Type B pancreatic cell (in vitro differentiated cells): ENCODE measurements at regions not wholly inside any gene's neighbourhood (a gene's known extent, or its start where the extent isn't known, plus 50 kb on each side); places are given as distances from the start of the nearest gene placed in this dataset.

Experiments used
- DNase-seq: peaks from one replicate; pipeline ENCODE4 v3.0.0; 2021; ENCODE audit warnings: mixed read lengths; ENCODE audit not compliant: unreplicated experiment; ENCODE audit errors: extremely low spot score
- H3K27ac Mint-ChIP-seq: 2 replicates; pipeline ENCODE4 v1.8.0; 2021; ENCODE audit warnings: mild to moderate bottlenecking, mixed read lengths
- H3K27me3 Mint-ChIP-seq: 2 replicates; pipeline ENCODE4 v1.8.0; 2021; ENCODE audit warnings: mixed read lengths
- H3K36me3 Mint-ChIP-seq: 2 replicates; pipeline ENCODE4 v1.8.0; 2021; ENCODE audit warnings: mixed read lengths
- H3K4me1 Mint-ChIP-seq: one replicate; pipeline ENCODE4 v1.8.0; 2021; ENCODE audit warnings: mixed read lengths; ENCODE audit not compliant: unreplicated experiment
- H3K4me3 Mint-ChIP-seq: 2 replicates; pipeline ENCODE4 v1.8.0; 2021; ENCODE audit warnings: mild to moderate bottlenecking, mixed read lengths
- H3K9me3 Mint-ChIP-seq: 2 replicates; pipeline ENCODE4 v1.8.0; 2021; ENCODE audit warnings: mixed read lengths
- CTCF ChIP-seq: fragments of 200-600 bp; sonication (generic); conservative IDR thresholded peaks from 2 replicates; pipeline ENCODE4 v1.5.0; 2021; ENCODE audit warnings: antibody characterized with exemption, mild to moderate bottlenecking

DNA sequence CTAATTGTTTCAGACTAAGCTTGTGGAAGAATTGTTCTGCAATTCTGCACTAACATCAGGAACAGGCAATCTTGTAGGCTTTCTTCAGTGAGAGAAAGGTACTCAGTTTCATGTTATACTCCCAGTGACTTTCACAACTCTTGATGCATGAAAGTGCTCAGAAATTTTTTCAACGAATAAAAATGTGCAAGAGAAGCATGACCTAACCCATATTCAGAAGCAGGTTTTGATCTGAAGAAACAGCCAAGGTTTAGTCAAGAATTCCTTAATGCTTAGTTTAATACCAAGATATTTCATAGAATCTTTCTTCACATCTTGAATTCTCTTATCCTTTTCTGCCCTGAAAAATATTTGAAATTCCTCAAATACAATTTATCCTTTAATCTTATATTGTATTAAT is 197.2 kb upstream of the CSNK1A1L start:
- Mint-ChIP-seq H3K36me3 (no peaks in the 10 kb centered on the region), H3K4me3 (no peak overlapping the region)
- DNase-seq: no peak

GRCh38 chr13:37295573-37295972 is 190.1 kb upstream of the CSNK1A1L start:
- TF ChIP-seq CTCF: no peak
- H3K36me3 Mint-ChIP-seq: no peaks in the 10 kb centered on the region
- H3K9me3 Mint-ChIP-seq: no peaks in the 10 kb centered on the region

More for the DNA sequence above, 197.2 kb upstream of the CSNK1A1L start:
- no peak for TF ChIP-seq CTCF
- Mint-ChIP-seq H3K4me1 (no peaks in the 10 kb centered on the region), H3K9me3 (no peaks in the 10 kb centered on the region), H3K27ac (no peak overlapping the region), H3K27me3 (no peaks in the 10 kb centered on the region)

DNA sequence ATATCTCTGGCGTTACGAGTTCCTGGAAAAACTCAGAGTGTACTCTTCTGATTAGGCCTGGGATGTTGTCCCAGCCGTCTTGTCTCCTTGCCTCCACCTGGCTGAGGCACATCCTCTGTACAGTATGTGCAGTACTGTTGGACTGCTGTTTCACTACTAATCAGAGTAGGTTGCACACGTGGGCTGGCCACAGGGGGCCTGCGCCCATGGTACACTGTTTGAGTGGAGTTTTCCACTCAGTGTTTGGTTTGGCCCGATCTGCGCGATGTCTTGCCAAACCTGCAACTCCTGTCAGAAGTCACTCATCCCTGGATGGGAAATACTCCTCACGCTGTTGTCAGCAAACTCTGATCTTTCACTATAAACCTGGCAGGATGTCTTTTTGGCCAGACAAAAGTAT is 189.6 kb upstream of the CSNK1A1L start:
- no peak for DNase-seq
- no peaks in the 10 kb centered on the region for H3K9me3 Mint-ChIP-seq
- no peak overlapping the region for H3K27ac Mint-ChIP-seq
- H3K27me3 Mint-ChIP-seq: no peaks in the 10 kb centered on the region
- TF ChIP-seq CTCF: no peak
- no peaks in the 10 kb centered on the region for H3K4me1 Mint-ChIP-seq
- no peaks in the 10 kb centered on the region for H3K36me3 Mint-ChIP-seq
- no peak overlapping the region for H3K4me3 Mint-ChIP-seq

More at GRCh38 chr13:37295573-37295972, 190.1 kb upstream of the CSNK1A1L start:
- Mint-ChIP-seq H3K27me3 (no peaks in the 10 kb centered on the region), H3K4me3 (no peak overlapping the region), H3K27ac (no peak overlapping the region), H3K4me1 (no peaks in the 10 kb centered on the region)
- no peak for DNase-seq

DNA sequence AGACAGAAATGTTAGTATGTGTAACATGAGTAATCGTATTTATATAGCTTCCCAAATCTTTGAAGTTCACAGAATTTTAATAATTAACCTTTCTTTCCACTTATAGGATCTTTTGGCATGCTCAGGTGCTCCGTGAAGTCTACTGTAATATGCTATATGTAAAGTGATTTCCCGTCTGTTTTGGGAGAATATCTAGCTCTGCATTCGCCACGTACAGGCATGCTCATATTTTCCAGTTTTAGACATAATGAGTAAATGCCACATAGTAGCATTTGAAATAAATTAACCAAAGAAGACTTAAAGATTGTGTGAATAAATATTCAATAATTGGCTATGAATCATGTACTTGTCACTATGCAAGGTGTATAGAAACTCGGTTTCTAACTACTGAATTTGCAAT is 189.0 kb upstream of the CSNK1A1L start:
- no peaks in the 10 kb centered on the region for H3K36me3 Mint-ChIP-seq
- no peak for DNase-seq
- TF ChIP-seq CTCF: no peak
- H3K9me3 Mint-ChIP-seq: no peaks in the 10 kb centered on the region
- no peaks in the 10 kb centered on the region for H3K4me1 Mint-ChIP-seq
- H3K4me3 Mint-ChIP-seq: no peak overlapping the region
- H3K27me3 Mint-ChIP-seq: no peaks in the 10 kb centered on the region
- H3K27ac Mint-ChIP-seq: no peak overlapping the region

DNA sequence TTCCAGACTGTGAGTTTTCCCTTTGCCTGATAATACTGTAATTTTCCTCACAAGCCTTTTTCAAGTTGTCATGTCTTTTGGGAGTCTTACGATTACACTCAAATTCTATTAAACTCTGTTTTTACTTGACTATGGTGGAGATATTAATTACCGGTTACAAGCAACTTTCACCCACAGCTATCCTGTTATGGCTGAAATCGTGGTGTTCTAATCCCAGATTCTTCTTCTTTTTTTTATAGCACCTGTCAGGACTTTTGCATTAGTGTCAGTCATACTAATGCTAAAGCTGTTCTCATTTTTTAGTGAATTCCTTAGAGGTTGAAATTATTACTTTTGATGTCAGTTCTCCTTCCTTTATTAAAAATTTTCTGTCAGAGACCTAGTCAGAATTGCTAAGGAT is 187.8 kb upstream of the CSNK1A1L start:
- Mint-ChIP-seq H3K4me1 (no peaks in the 10 kb centered on the region), H3K4me3 (no peak overlapping the region), H3K27ac (no peak overlapping the region), H3K36me3 (no peaks in the 10 kb centered on the region), H3K9me3 (no peaks in the 10 kb centered on the region), H3K27me3 (no peaks in the 10 kb centered on the region)
- DNase-seq: no peak
- no peak for TF ChIP-seq CTCF
